ENCODE measurements at regions not wholly inside any gene's neighbourhood (a gene's known extent, or its start where the extent isn't known, plus 50 kb on each side); places are given as distances from the start of the nearest gene placed in this dataset.
"Not testable (repeated sequence)": the region's sequence is repeated elsewhere in the genome, so short reads cannot be mapped to it uniquely, and the experiment has no call there.

DNA sequence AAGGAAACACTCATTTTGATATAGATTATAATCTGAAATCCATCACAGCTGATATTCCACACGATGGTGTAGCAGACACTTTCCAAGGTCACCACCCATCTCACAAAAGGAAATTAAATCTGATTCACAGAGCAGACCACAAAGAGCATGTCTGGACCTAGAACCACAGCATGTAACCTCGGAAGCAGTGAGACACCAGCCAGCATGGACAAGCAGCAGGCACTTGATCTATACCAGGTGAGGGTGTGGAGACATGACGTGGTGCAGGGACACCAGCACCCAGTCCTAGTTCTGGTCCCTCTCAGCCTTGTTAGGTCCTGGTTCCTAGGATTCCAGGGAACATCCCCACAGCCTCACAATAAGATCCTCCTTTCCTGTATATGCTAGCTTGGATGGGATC lies 81.9 kb upstream of the FBXO28 start:
- not testable (repeated sequence) for H3K4me1 ChIP-seq; H3K27me3 Mint-ChIP-seq (ENCODE audit: insufficient read depth, low read depth); H3K79me2 ChIP-seq (ENCODE audit: low read depth); H3K4me2 ChIP-seq; H3K27ac Mint-ChIP-seq; H3K4me1 Mint-ChIP-seq; DNase-seq (ENCODE audit: low spot score); H3F3A ChIP-seq (ENCODE audit: low read depth); H3K9ac ChIP-seq; H3K4me3 Mint-ChIP-seq; H3K27me3 ChIP-seq; H3K9me3 ChIP-seq (ENCODE audit: low read depth); H3K36me3 Mint-ChIP-seq; H3K9me3 Mint-ChIP-seq; H3K4me3 ChIP-seq; H4K20me1 ChIP-seq (ENCODE audit: low read depth); H3K27ac ChIP-seq; H2AFZ ChIP-seq (replicated peaks); H3K36me3 ChIP-seq

DNA sequence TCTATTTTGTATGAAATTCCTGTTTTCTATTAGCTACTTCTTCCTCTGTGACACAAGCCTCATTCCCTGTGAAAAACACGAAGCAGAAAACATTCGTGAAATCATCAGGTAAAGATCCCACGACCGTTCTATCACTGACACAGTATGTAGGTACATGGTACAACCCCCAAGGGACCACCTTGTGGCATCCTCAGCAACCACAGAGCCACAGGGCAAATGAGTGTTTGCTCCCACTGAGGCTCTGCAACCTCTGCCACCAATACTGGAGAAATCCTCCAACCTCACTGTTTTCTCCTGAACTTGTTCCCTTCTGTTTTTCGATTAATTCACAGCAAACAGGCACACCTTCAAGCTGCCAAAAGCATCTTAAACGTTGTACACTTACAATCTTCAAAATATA lies 83.7 kb upstream of the FBXO28 start:
- H3K4me2 ChIP-seq; H3K4me3 Mint-ChIP-seq; H3K36me3 Mint-ChIP-seq; H3K9me3 ChIP-seq (ENCODE audit: low read depth); H3K4me1 ChIP-seq; H3K4me1 Mint-ChIP-seq; H3F3A ChIP-seq (ENCODE audit: low read depth); H3K27me3 ChIP-seq; H3K27ac Mint-ChIP-seq; DNase-seq (ENCODE audit: low spot score); H3K27ac ChIP-seq; H3K9me3 Mint-ChIP-seq; H3K9ac ChIP-seq; H3K4me3 ChIP-seq; H2AFZ ChIP-seq (replicated peaks); H4K20me1 ChIP-seq (ENCODE audit: low read depth); H3K36me3 ChIP-seq; H3K27me3 Mint-ChIP-seq (ENCODE audit: insufficient read depth, low read depth); H3K79me2 ChIP-seq (ENCODE audit: low read depth): not testable (repeated sequence)

DNA sequence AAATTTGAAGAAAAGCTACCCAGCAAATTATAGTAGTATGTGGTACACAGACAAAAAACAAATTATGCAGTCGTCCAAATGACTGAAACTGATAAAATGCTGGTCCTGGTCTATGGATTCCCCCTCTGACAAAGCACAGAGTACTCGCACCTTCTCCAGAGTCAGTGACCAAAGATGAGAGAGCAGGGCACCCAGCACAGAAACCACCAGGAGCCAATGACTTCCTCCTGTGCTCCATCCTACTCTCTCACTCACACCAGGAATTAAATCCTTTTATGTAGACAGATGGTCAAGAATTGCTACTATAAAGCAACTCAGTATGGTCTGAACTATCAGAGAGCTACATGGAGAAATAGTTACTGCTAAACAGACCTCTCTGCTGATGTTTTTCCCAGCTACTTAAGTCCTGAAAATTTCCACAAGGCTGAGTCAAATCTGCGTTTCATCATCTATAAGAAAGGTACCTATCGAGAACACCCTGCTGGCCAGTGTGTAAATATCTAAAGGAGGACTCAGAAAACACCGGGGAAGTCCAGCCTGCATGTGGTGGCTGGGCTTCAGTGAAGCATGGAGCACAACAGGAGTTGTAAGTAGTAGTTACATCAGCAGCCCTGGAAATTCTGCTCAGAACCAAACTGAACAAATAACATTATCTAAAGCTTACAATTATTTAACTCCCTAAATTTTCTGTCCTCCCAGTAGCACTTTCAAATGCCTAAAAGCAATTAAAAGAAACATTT lies 84.5 kb upstream of the FBXO28 start:
- H3K4me1 ChIP-seq; H3K4me1 Mint-ChIP-seq; H3K36me3 ChIP-seq; DNase-seq (ENCODE audit: low spot score); H3K9me3 Mint-ChIP-seq; H3K9me3 ChIP-seq (ENCODE audit: low read depth); H3K27ac Mint-ChIP-seq; H3K4me2 ChIP-seq; H3K36me3 Mint-ChIP-seq; H3K4me3 Mint-ChIP-seq; H3K27me3 ChIP-seq; H2AFZ ChIP-seq (replicated peaks); H3K9ac ChIP-seq; H4K20me1 ChIP-seq (ENCODE audit: low read depth); H3K79me2 ChIP-seq (ENCODE audit: low read depth); H3K27me3 Mint-ChIP-seq (ENCODE audit: insufficient read depth, low read depth); H3K27ac ChIP-seq; H3K4me3 ChIP-seq; H3F3A ChIP-seq (ENCODE audit: low read depth): not testable (repeated sequence)

DNA sequence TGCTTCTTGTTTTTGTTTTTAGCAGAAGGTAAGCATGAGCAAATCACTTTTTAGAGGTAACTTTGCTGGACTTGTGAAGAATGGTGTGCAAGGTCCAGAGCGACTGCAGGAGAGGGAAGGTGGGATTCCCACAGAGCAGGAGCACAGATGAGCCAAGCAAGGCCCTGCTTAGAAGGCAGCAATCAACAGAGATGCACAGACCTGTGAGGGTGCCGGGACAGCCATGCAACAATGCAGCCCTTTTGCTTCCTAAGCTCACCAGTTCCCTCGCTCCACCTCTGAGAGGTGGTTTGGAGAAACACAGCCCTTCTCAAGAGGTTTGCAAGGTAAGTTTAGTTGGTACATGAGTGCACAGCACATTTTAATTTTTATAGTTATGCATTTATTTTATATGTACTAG lies 85.1 kb upstream of the FBXO28 start:
- H3K27ac ChIP-seq; H3K27me3 Mint-ChIP-seq (ENCODE audit: insufficient read depth, low read depth): not testable (repeated sequence)

DNA sequence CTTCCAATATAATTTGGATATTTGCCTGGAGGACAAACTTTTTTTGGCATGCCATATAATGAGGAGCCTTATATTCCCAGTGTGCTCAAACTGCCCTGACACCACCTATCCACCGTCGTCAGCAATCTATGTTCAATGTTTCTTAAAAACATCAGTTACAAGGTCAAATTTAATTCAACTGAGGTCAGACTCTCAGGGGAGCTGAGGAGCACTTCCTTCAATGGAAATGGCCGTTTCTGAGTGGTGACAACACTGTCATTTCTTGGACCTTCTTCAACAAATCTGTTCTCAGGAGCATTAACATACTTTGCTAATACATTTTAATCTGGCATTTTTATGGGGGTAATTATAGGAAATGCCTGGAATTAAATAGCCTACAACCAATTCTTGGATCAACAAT lies 90.8 kb upstream of the FBXO28 start:
- not testable (repeated sequence) for H3K9me3 Mint-ChIP-seq; H3K4me1 Mint-ChIP-seq; H3F3A ChIP-seq (ENCODE audit: low read depth); H3K27ac ChIP-seq; H3K27me3 ChIP-seq; H3K4me2 ChIP-seq; DNase-seq (ENCODE audit: low spot score); H2AFZ ChIP-seq (replicated peaks); H3K4me3 ChIP-seq; H3K9ac ChIP-seq; H3K4me1 ChIP-seq; H3K27ac Mint-ChIP-seq; H3K4me3 Mint-ChIP-seq; H3K36me3 Mint-ChIP-seq; H3K27me3 Mint-ChIP-seq (ENCODE audit: insufficient read depth, low read depth); H3K36me3 ChIP-seq; H3K79me2 ChIP-seq (ENCODE audit: low read depth); H4K20me1 ChIP-seq (ENCODE audit: low read depth); H3K9me3 ChIP-seq (ENCODE audit: low read depth)

More for the DNA sequence above, 85.1 kb upstream of the FBXO28 start:
- not testable (repeated sequence) for H3K4me3 Mint-ChIP-seq; H4K20me1 ChIP-seq (ENCODE audit: low read depth); H3K27ac Mint-ChIP-seq; H3K4me3 ChIP-seq; H3K9me3 ChIP-seq (ENCODE audit: low read depth); DNase-seq (ENCODE audit: low spot score); H3K9ac ChIP-seq; H3K4me1 Mint-ChIP-seq; H3K9me3 Mint-ChIP-seq; H3K4me2 ChIP-seq; H3K36me3 Mint-ChIP-seq; H3K27me3 ChIP-seq; H3K79me2 ChIP-seq (ENCODE audit: low read depth); H3K36me3 ChIP-seq; H3K4me1 ChIP-seq; H3F3A ChIP-seq (ENCODE audit: low read depth); H2AFZ ChIP-seq (replicated peaks)

DNA sequence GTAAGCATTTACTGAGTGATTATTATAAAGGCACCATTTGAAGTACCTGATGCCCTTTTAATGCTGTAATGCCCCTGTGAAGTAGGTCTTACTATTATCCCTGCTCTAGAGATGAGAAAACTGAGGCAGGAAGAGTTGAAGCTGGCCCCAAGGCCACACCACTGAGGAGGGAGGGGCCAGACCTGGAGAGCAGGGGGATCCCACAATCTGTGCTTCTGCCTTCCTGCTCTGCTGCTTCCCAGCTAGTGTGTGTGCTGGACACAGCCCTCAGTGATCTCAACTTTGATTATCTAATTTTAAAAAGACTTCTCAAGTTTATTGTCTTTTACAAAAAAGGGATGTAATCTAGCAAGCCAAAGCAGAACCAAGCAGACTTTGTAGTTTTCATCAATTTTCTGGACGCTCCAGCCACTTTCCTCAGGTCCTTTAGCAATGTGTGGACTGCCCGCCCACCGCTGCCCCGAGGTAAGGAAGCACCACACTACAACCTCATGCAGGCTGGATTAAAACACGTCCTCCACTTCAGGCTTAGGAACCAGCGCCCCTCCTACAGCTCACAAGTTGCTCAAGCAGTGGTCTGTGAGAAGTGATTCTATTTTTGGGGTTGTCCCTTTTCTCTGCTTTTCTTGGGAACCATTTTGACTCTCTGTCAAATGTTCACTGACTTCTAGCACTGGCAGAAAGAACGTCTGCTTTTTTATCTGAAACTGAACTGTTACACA lies 91.5 kb upstream of the FBXO28 start:
- not testable (repeated sequence) for H3K9me3 Mint-ChIP-seq; H3K27ac ChIP-seq; H3K79me2 ChIP-seq (ENCODE audit: low read depth); DNase-seq (ENCODE audit: low spot score); H3K9me3 ChIP-seq (ENCODE audit: low read depth); H4K20me1 ChIP-seq (ENCODE audit: low read depth); H3K36me3 Mint-ChIP-seq; H3K4me2 ChIP-seq; H3K4me3 Mint-ChIP-seq; H3K9ac ChIP-seq; H2AFZ ChIP-seq (replicated peaks); H3F3A ChIP-seq (ENCODE audit: low read depth); H3K27ac Mint-ChIP-seq; H3K4me1 Mint-ChIP-seq; H3K4me1 ChIP-seq; H3K27me3 ChIP-seq; H3K4me3 ChIP-seq; H3K36me3 ChIP-seq; H3K27me3 Mint-ChIP-seq (ENCODE audit: insufficient read depth, low read depth)

DNA sequence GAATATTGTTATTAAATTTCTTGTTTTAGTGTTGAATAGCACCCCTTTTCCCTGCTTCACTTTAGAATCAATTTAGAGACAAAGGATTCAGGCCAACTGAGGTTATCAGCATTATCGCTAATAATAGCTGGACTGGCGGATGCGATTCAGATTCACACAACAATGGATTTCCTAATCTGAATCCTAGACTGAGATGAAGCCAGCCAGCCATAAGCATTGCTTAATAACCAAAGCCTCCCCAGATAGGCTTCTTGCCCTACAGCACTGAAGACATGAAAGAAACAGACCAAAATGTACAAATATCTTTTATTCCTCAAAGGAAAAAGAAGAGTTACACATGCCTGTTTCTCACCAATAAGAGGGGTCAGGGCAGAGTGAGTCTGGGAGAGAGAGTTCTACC lies 94.0 kb upstream of the FBXO28 start:
- not testable (repeated sequence) for H3K36me3 Mint-ChIP-seq; H3F3A ChIP-seq (ENCODE audit: low read depth); H3K4me2 ChIP-seq; DNase-seq (ENCODE audit: low spot score); H3K27ac ChIP-seq; H2AFZ ChIP-seq (replicated peaks); H3K4me3 ChIP-seq; H3K4me1 ChIP-seq; H3K27ac Mint-ChIP-seq; H3K27me3 Mint-ChIP-seq (ENCODE audit: insufficient read depth, low read depth); H3K27me3 ChIP-seq; H4K20me1 ChIP-seq (ENCODE audit: low read depth); H3K9me3 Mint-ChIP-seq; H3K9ac ChIP-seq; H3K9me3 ChIP-seq (ENCODE audit: low read depth); H3K4me1 Mint-ChIP-seq; H3K4me3 Mint-ChIP-seq; H3K79me2 ChIP-seq (ENCODE audit: low read depth); H3K36me3 ChIP-seq

DNA sequence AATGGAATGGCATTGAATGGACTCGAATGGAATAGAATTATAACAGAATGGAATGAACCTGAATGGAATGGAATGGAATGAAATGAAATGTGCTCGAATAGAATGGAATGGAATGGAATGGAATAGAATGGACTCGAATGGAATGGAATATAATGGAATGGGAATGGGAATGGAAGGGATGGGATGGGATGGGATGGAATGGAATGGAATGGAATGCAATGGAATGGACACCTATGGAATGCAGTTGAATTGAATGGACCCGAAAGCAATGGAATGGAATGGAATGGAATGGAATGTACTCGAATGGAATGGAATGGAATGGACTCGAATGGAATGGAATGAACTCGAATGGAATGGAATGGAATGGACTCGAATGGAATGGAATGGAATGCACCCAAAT lies 98.1 kb upstream of the FBXO28 start:
- H4K20me1 ChIP-seq (ENCODE audit: low read depth); H2AFZ ChIP-seq (replicated peaks); H3K27me3 Mint-ChIP-seq (ENCODE audit: insufficient read depth, low read depth); H3K4me2 ChIP-seq; H3K4me3 ChIP-seq; H3K9me3 Mint-ChIP-seq; H3K9ac ChIP-seq; H3K27ac Mint-ChIP-seq; H3K4me1 Mint-ChIP-seq; H3K4me1 ChIP-seq; H3K27me3 ChIP-seq; DNase-seq (ENCODE audit: low spot score); H3K79me2 ChIP-seq (ENCODE audit: low read depth); H3F3A ChIP-seq (ENCODE audit: low read depth); H3K36me3 ChIP-seq; H3K27ac ChIP-seq; H3K4me3 Mint-ChIP-seq; H3K36me3 Mint-ChIP-seq: not testable (repeated sequence)
- H3K9me3 ChIP-seq (ENCODE audit: low read depth), result peaks cover 11% of the 10 kb centered on the region

All from neural progenitor cell (in vitro differentiated cells).